HL-60/S4 treated with retinoic acid at 250 ng/mL for 4 days and 3 days (cell line): ENCODE measurements at regions not wholly inside any gene's neighbourhood (a gene's known extent, or its start where the extent isn't known, plus 50 kb on each side); places are given as distances from the start of the nearest gene placed in this dataset.

Source experiments
- in situ Hi-C: fragments of 300-500 bp; cut with MboI; formaldehyde crosslinking; loops from 2 replicates; pipeline ENCODE4 v1.7.0; 2022; ENCODE audit warnings: low sequenced_read_pairs

- in situ Hi-C loops, result no loop called here
Observed at GRCh38 chr9:87084407-87084806, 137.1 kb upstream of the GAS1 start.

- in situ Hi-C loops, result no loop called here
Observed at GRCh38 chr9:87085073-87085472, 137.8 kb upstream of the GAS1 start.

- in situ Hi-C loops, result no loop called here
Observed at GRCh38 chr9:87085521-87085920, 138.2 kb upstream of the GAS1 start.

- in situ Hi-C loops, result no loop called here
Observed at GRCh38 chr9:87086221-87086818, 139.0 kb upstream of the GAS1 start.

GRCh38 chr9:87087197-87087596, 139.9 kb upstream of the GAS1 start:
- in situ Hi-C loops, result no loop called here

- in situ Hi-C loops, result no loop called here
Observed at GRCh38 chr9:87088192-87088591, 140.9 kb upstream of the GAS1 start.

- in situ Hi-C loops, result no loop called here
Observed at GRCh38 chr9:87088621-87089365, 141.5 kb upstream of the GAS1 start.

- in situ Hi-C loops, result no loop called here
Observed at GRCh38 chr9:87089506-87089905, 142.2 kb upstream of the GAS1 start.

GRCh38 chr9:87089929-87090328, 142.6 kb upstream of the GAS1 start:
- in situ Hi-C loops, result no loop called here

- in situ Hi-C loops, result no loop called here
Observed at GRCh38 chr9:87093777-87094176, 146.5 kb upstream of the GAS1 start.

- in situ Hi-C loops, result no loop called here
Observed at GRCh38 chr9:87095951-87096350, 148.6 kb upstream of the GAS1 start.

GRCh38 chr9:87096506-87096905, 149.2 kb upstream of the GAS1 start:
- in situ Hi-C loops, result no loop called here

- in situ Hi-C loops, result no loop called here
Observed at GRCh38 chr9:87097238-87097637, 149.9 kb upstream of the GAS1 start.

GRCh38 chr9:87099407-87099806, 152.1 kb upstream of the GAS1 start:
- in situ Hi-C loops, result no loop called here

- in situ Hi-C loops, result no loop called here
Observed at GRCh38 chr9:87100001-87100400, 152.7 kb upstream of the GAS1 start.

GRCh38 chr9:87102126-87102525, 154.8 kb upstream of the GAS1 start:
- in situ Hi-C loops, result no loop called here

- in situ Hi-C loops, result no loop called here
Observed at GRCh38 chr9:87107072-87107471, 159.8 kb upstream of the GAS1 start.

- in situ Hi-C loops, result no loop called here
Observed at GRCh38 chr9:87108661-87109060, 161.4 kb upstream of the GAS1 start.

GRCh38 chr9:87109231-87109631, 161.9 kb upstream of the GAS1 start:
- in situ Hi-C loops, result no loop called here

GRCh38 chr9:87109851-87110250, 162.5 kb upstream of the GAS1 start:
- in situ Hi-C loops, result no loop called here

GRCh38 chr9:87111010-87111409, 163.7 kb upstream of the GAS1 start:
- in situ Hi-C loops, result no loop called here

- in situ Hi-C loops, result no loop called here
Observed at GRCh38 chr9:87112656-87113055, 165.3 kb upstream of the GAS1 start.

GRCh38 chr9:87113874-87114273, 166.6 kb upstream of the GAS1 start:
- in situ Hi-C loops, result no loop called here
